Activated CD4-positive, alpha-beta T cell treated with anti-CD3 and anti-CD28 coated beads, Interleukin-2, amount 50 U/mL, for 48 hours (primary cell): ENCODE measurements at regions not wholly inside any gene's neighbourhood (a gene's known extent, or its start where the extent isn't known, plus 50 kb on each side); places are given as distances from the start of the nearest gene placed in this dataset.
"Not testable (repeated sequence)": the region's sequence is repeated elsewhere in the genome, so short reads cannot be mapped to it uniquely, and the experiment has no call there.

Experiments
- DNase-seq, 2 experiments: peaks; one replicate each; pipeline ENCODE4 v3.0.0-alpha.2; 2020

GRCh38 chr4:98828801-98829200 is 100.1 kb downstream of the EIF4E start:
- DNase-seq, result peak; percentile 8 to 28

- DNase-seq, result no peak
Measured at GRCh38 chr4:98827661-98828060, 101.3 kb downstream of the EIF4E start.

GRCh38 chr4:98822144-98822543 is 106.8 kb downstream of the EIF4E start:
- DNase-seq, result no peak

- not testable (repeated sequence) for DNase-seq
Measured at GRCh38 chr4:98818116-98818515, 110.8 kb downstream of the EIF4E start.

GRCh38 chr4:98816816-98817215 is 112.1 kb downstream of the EIF4E start:
- no peak for DNase-seq

- DNase-seq, result no peak
Measured at GRCh38 chr4:98816386-98816785, 112.5 kb downstream of the EIF4E start.

- no peak for DNase-seq
Measured at GRCh38 chr4:98804403-98804802, 124.5 kb downstream of the EIF4E start.

- no peak for DNase-seq
Measured at GRCh38 chr4:98803251-98803650, 125.7 kb downstream of the EIF4E start.

- DNase-seq, result no peak
Measured at GRCh38 chr4:98802770-98803198, 126.1 kb downstream of the EIF4E start.

GRCh38 chr4:98801259-98801725 is 127.6 kb downstream of the EIF4E start:
- no peak for DNase-seq

- DNase-seq, result no peak
Measured at GRCh38 chr4:98796991-98797390, 131.9 kb downstream of the EIF4E start.

- peak; percentile 47 to 67 for DNase-seq
Measured at GRCh38 chr4:98794565-98795205, 134.2 kb downstream of the EIF4E start.

GRCh38 chr4:98793658-98794057 is 135.2 kb upstream of the TSPAN5 start:
- DNase-seq, result no peak

GRCh38 chr4:98786866-98787265 is 128.5 kb upstream of the TSPAN5 start:
- DNase-seq, result no peak

- no peak for DNase-seq
Measured at GRCh38 chr4:98784947-98785706, 126.7 kb upstream of the TSPAN5 start.

GRCh38 chr4:98781641-98782357 is 123.4 kb upstream of the TSPAN5 start:
- no peak for DNase-seq

- DNase-seq, result no peak
Measured at GRCh38 chr4:98780926-98781325, 122.5 kb upstream of the TSPAN5 start.

- no peak for DNase-seq
Measured at GRCh38 chr4:98779088-98779487, 120.7 kb upstream of the TSPAN5 start.

- DNase-seq, result no peak
Measured at GRCh38 chr4:98778206-98778605, 119.8 kb upstream of the TSPAN5 start.

- DNase-seq, result no peak
Measured at GRCh38 chr4:98775672-98776071, 117.3 kb upstream of the TSPAN5 start.

GRCh38 chr4:98773638-98774037 is 115.2 kb upstream of the TSPAN5 start:
- DNase-seq, result no peak

- no peak for DNase-seq
Measured at GRCh38 chr4:98771959-98772632, 113.7 kb upstream of the TSPAN5 start.

GRCh38 chr4:98765771-98766170 is 107.4 kb upstream of the TSPAN5 start:
- DNase-seq, result no peak
